K562 (cell line): ENCODE measurements at regions not wholly inside any gene's neighbourhood (a gene's known extent, or its start where the extent isn't known, plus 50 kb on each side); places are given as distances from the start of the nearest gene placed in this dataset.

Experiments used
- CBX8 ChIP-seq: fragments of 200-600 bp; sonication (generic); IDR thresholded peaks from 2 replicates; pipeline ENCODE4 v1.6.1; 2012; ENCODE audit warnings: borderline replicate concordance, mixed run types, low read depth, mild to moderate bottlenecking, moderate library complexity, mixed read lengths, low read length, control low read depth, inconsistent platforms; ENCODE audit not compliant: poor library complexity, severe bottlenecking; ENCODE audit errors: extremely low read depth
- CEBPG ChIP-seq, 3 experiments: fragments of 200-800 bp in 1 of 3; sonication (Bioruptor generic) in 1 of 3; sonication (generic) in 1 of 3; formaldehyde crosslinking in 1 of 3; IDR thresholded peaks in 2 of 3; conservative IDR thresholded peaks in 1 of 3; 2 replicates each; pipeline versions ENCODE4 v1.6.1 to v1.8.0; 2016 to 2022; ENCODE audit warnings: missing compliant biosample characterization in 2 of 3, missing genetic modification characterization in 2 of 3, mild to moderate bottlenecking in 1 of 3, missing genetic modification reagents in 1 of 3
- IRF2 ChIP-seq: sonication (generic); formaldehyde crosslinking; IDR thresholded peaks from 2 replicates; pipeline ENCODE4 v1.8.1; 2022; ENCODE audit warnings: mild to moderate bottlenecking, missing genetic modification reagents
- TF ChIP-seq, protein P1 (sequence below): fragments of 450-650 bp; IDR thresholded peaks from 2 replicates; pipeline ENCODE4 v1.6.1; 2014; ENCODE audit warnings: low read depth, mild to moderate bottlenecking, moderate library complexity, borderline replicate concordance
- TF ChIP-seq, protein P2 (sequence below), 2 experiments: fragments of 450-650 bp in 1 of 2; sonication (generic) in 1 of 2; formaldehyde crosslinking in 1 of 2; IDR thresholded peaks in 1 of 2; conservative IDR thresholded peaks in 1 of 2; 2 replicates each; pipeline versions ENCODE4 v1.6.1 to v1.8.1; 2016 to 2023; ENCODE audit warnings: mild to moderate bottlenecking in 2 of 2, moderate library complexity in 2 of 2, inconsistent platforms in 1 of 2, missing genetic modification reagents in 1 of 2
- TF ChIP-seq, protein P3 (sequence below): IDR thresholded peaks from 2 replicates; pipeline ENCODE4 v1.6.1; 2011; ENCODE audit not compliant: insufficient read length; ENCODE audit errors: extremely low read depth

GRCh38 chr6:14992382-14992781 lies 253.5 kb upstream of the JARID2 start (continued):
- TF ChIP-seq, protein P1, sequence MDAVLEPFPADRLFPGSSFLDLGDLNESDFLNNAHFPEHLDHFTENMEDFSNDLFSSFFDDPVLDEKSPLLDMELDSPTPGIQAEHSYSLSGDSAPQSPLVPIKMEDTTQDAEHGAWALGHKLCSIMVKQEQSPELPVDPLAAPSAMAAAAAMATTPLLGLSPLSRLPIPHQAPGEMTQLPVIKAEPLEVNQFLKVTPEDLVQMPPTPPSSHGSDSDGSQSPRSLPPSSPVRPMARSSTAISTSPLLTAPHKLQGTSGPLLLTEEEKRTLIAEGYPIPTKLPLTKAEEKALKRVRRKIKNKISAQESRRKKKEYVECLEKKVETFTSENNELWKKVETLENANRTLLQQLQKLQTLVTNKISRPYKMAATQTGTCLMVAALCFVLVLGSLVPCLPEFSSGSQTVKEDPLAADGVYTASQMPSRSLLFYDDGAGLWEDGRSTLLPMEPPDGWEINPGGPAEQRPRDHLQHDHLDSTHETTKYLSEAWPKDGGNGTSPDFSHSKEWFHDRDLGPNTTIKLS: no peak
- TF ChIP-seq CEBPG (CRISPR knock-in tag; IDR thresholded peaks at IDR 0.05) (no peak), CEBPG (tag; conservative IDR thresholded peaks at IDR 0.05 in 1 of 2, IDR thresholded peaks at IDR 0.05 in 1 of 2) (peak in 1 of 2 experiments; percentile 33; a peak in 2 of 4 replicates), CBX8 (no peak), IRF2 (no peak)
- TF ChIP-seq, protein P2, sequence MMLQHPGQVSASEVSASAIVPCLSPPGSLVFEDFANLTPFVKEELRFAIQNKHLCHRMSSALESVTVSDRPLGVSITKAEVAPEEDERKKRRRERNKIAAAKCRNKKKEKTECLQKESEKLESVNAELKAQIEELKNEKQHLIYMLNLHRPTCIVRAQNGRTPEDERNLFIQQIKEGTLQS (IDR thresholded peaks at IDR 0.05): peak; percentile 54; the same call in 1 of the 2 replicates
- TF ChIP-seq, protein P2 (CRISPR knock-in tag; conservative IDR thresholded peaks at IDR 0.05): no peak
- TF ChIP-seq, protein P3, sequence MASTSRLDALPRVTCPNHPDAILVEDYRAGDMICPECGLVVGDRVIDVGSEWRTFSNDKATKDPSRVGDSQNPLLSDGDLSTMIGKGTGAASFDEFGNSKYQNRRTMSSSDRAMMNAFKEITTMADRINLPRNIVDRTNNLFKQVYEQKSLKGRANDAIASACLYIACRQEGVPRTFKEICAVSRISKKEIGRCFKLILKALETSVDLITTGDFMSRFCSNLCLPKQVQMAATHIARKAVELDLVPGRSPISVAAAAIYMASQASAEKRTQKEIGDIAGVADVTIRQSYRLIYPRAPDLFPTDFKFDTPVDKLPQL: no peak
- TF ChIP-seq, all 486 proteins: peak for 7
